ENCODE measurements at regions not wholly inside any gene's neighbourhood (a gene's known extent, or its start where the extent isn't known, plus 50 kb on each side); places are given as distances from the start of the nearest gene placed in this dataset.

- no peak for TF ChIP-seq EP300 (IDR thresholded peaks at IDR 0.05; ENCODE audit: low read depth)
- no peak for TF ChIP-seq CTCF (IDR thresholded peaks at IDR 0.05)
Measured at GRCh38 chr11:19375440-19375839, 134.7 kb upstream of the E2F8 start.

All from transverse colon (tissue), 3 donors.